ENCODE measurements at regions not wholly inside any gene's neighbourhood (a gene's known extent, or its start where the extent isn't known, plus 50 kb on each side); places are given as distances from the start of the nearest gene placed in this dataset.

DNA sequence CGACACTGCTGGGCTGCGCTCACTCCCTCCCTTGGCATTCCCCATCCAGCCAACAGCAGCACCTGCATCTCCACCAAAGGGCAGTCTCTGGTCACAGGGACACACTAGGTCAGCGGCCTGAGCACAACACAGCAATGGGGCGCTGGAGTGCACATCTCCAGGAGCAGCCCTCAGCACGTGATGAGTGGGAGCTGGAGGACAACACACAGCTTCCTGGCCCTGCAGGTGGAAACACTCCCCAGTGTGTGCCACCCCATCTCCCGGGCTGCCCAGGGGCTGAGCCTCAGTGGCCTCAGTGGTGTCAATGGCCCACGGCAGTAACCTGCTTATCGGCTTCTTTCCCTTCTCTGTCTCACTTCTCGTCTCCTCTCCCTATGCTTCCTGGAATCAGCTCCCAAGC is 96.8 kb upstream of the VSTM2B start:
- Histone ChIP-seq H3K27me3 (no peaks in the 10 kb centered on the region), H3K27ac (no peak overlapping the region)

DNA sequence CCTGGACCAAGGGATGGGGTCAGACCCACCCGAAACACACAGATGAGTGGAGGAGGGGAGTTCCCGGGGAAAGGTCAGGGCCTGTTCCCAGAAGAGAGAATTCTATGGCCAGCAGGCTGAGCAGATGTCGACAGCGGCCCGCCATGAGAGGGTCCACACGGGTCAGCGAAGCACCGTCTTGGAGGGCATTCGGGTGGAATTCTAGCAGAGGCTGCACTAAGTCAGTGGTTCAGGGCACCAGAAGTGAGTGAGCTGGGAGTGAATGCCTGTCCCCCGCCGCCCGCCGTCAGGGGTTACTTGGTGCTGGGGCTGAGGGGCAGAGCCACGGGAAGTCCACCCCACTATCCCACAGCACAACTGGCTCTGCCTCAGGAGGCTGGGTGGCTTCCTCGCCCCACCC is 96.2 kb upstream of the VSTM2B start:
- H3K27ac ChIP-seq, result no peak overlapping the region
- H3K27me3 ChIP-seq, result no peaks in the 10 kb centered on the region
- intact Hi-C loops (cut with DNase I), result no loop called here
- TF ChIP-seq, protein P1, sequence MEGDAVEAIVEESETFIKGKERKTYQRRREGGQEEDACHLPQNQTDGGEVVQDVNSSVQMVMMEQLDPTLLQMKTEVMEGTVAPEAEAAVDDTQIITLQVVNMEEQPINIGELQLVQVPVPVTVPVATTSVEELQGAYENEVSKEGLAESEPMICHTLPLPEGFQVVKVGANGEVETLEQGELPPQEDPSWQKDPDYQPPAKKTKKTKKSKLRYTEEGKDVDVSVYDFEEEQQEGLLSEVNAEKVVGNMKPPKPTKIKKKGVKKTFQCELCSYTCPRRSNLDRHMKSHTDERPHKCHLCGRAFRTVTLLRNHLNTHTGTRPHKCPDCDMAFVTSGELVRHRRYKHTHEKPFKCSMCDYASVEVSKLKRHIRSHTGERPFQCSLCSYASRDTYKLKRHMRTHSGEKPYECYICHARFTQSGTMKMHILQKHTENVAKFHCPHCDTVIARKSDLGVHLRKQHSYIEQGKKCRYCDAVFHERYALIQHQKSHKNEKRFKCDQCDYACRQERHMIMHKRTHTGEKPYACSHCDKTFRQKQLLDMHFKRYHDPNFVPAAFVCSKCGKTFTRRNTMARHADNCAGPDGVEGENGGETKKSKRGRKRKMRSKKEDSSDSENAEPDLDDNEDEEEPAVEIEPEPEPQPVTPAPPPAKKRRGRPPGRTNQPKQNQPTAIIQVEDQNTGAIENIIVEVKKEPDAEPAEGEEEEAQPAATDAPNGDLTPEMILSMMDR (IDR thresholded peaks at IDR 0.05), result no peak
- TF ChIP-seq POLR2A (IDR thresholded peaks at IDR 0.05), result no peak
- no peak for TF ChIP-seq POLR2AphosphoS5 (IDR thresholded peaks at IDR 0.05; ENCODE audit: insufficient read depth in 1 of 2, low read depth in 1 of 2)
- H3K4me1 ChIP-seq, result no peaks in the 10 kb centered on the region
- no peak overlapping the region for H3K4me3 ChIP-seq
- H3K9me3 ChIP-seq, result no peaks in the 10 kb centered on the region
- DNase-seq (ENCODE audit: extremely low spot score in 2 of 2), result no peak
- H3K36me3 ChIP-seq, result no peaks in the 10 kb centered on the region

More for the DNA sequence above, 96.8 kb upstream of the VSTM2B start:
- H3K9me3 ChIP-seq, result no peaks in the 10 kb centered on the region
- no peaks in the 10 kb centered on the region for H3K4me1 ChIP-seq
- TF ChIP-seq, protein P1 (IDR thresholded peaks at IDR 0.05), result no peak
- no peak for TF ChIP-seq POLR2AphosphoS5 (IDR thresholded peaks at IDR 0.05; ENCODE audit: insufficient read depth in 1 of 2, low read depth in 1 of 2)
- no peak for TF ChIP-seq POLR2A (IDR thresholded peaks at IDR 0.05)
- DNase-seq (ENCODE audit: extremely low spot score in 2 of 2), result no peak
- intact Hi-C loops (cut with DNase I), result no loop called here
- no peaks in the 10 kb centered on the region for H3K36me3 ChIP-seq
- H3K4me3 ChIP-seq, result no peak overlapping the region

DNA sequence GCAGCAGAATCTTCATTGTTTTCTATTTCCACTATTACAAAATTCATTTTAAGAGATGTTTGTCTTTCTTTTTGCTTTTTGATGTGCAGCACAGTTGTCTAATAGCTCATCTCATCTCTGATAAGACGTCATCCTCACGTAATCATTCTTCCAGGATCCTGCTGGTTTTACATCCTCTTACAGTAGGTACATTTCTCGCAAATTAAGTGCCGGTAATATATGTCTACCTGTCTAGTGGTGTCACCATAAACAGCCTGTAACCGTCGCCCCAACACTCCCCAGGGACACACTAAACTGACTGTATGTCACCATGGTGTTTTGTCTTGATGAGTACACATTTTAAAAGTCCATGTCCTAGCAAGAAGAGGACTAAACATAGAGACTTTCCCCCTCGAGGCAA is 94.5 kb upstream of the VSTM2B start:
- Histone ChIP-seq H3K36me3 (no peaks in the 10 kb centered on the region), H3K27ac (no peak overlapping the region), H3K4me1 (no peaks in the 10 kb centered on the region), H3K4me3 (no peak overlapping the region), H3K27me3 (no peaks in the 10 kb centered on the region), H3K9me3 (no peaks in the 10 kb centered on the region)
- TF ChIP-seq POLR2A (IDR thresholded peaks at IDR 0.05) (no peak), POLR2AphosphoS5 (IDR thresholded peaks at IDR 0.05; ENCODE audit: insufficient read depth in 1 of 2, low read depth in 1 of 2) (no peak)
- TF ChIP-seq, protein P1 (IDR thresholded peaks at IDR 0.05), result no peak
- intact Hi-C loops (cut with DNase I), result no loop called here
- DNase-seq (ENCODE audit: extremely low spot score in 2 of 2), result no peak

DNA sequence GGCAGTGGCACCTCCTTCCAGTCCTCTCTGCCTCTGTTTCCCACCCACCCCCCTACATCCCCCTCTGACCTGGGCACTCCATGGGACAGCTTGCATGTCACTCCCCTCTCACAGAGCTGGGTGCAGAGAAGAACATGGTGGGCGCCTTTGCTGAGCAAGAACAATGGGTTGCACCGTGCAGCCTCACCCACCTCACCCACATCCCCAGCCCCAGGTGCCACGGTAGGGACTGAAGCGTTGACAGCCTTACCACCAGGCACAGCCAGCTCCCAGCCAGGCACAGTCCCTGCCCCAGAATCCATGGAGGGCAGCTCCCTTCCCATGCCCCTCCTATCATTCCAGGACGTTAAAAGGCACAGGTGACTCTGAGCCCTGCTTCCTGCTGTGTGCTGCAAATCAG is 93.1 kb upstream of the VSTM2B start:
- DNase-seq (ENCODE audit: extremely low spot score in 2 of 2), result no peak
- no peaks in the 10 kb centered on the region for H3K4me1 ChIP-seq
- TF ChIP-seq, protein P1 (IDR thresholded peaks at IDR 0.05), result no peak
- TF ChIP-seq POLR2A (IDR thresholded peaks at IDR 0.05), result no peak
- no peak for TF ChIP-seq POLR2AphosphoS5 (IDR thresholded peaks at IDR 0.05; ENCODE audit: insufficient read depth in 1 of 2, low read depth in 1 of 2)
- no peak overlapping the region for H3K27ac ChIP-seq
- intact Hi-C loops (cut with DNase I), result no loop called here
- no peaks in the 10 kb centered on the region for H3K36me3 ChIP-seq
- no peaks in the 10 kb centered on the region for H3K9me3 ChIP-seq
- H3K4me3 ChIP-seq, result no peak overlapping the region
- no peaks in the 10 kb centered on the region for H3K27me3 ChIP-seq

DNA sequence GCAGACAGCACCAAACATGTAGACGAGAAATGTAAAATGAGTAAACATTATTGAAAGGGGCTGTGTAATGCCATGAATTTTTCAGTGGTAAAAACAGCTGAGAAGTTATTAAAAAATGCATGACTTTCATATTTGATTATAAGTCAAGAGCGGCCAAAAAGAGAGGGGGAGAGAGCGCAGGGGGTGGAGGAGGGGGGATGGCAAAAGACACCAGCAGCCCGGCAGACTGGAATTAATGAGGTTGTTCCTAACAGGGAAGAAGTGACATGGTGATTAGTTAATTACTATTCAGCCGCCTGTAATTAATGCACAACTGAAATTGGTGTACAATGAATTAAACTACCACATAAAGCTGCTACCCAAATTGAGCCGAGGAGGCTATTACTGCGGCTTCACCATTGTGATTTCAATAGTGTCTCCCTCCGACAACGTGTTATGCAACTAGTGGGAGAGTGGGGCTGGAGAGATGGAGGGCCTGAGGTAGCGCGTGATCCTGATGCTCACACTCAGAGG is 89.1 kb upstream of the VSTM2B start:
- Histone ChIP-seq H3K27ac (no peak overlapping the region), H3K27me3 (no peaks in the 10 kb centered on the region), H3K9me3 (no peaks in the 10 kb centered on the region), H3K4me1 (no peaks in the 10 kb centered on the region), H3K4me3 (no peak overlapping the region), H3K36me3 (no peaks in the 10 kb centered on the region)
- intact Hi-C loops (cut with DNase I), result no loop called here
- no peak for DNase-seq (ENCODE audit: extremely low spot score in 2 of 2)
- TF ChIP-seq POLR2A (IDR thresholded peaks at IDR 0.05) (no peak), POLR2AphosphoS5 (IDR thresholded peaks at IDR 0.05; ENCODE audit: insufficient read depth in 1 of 2, low read depth in 1 of 2) (no peak)
- TF ChIP-seq, protein P1 (IDR thresholded peaks at IDR 0.05), result no peak
